ENCODE measurements at regions not wholly inside any gene's neighbourhood (a gene's known extent, or its start where the extent isn't known, plus 50 kb on each side); places are given as distances from the start of the nearest gene placed in this dataset.

GRCh38 chr5:157923765-157924164, 64.8 kb upstream of the CLINT1 start:
- TF ChIP-seq, protein P1, sequence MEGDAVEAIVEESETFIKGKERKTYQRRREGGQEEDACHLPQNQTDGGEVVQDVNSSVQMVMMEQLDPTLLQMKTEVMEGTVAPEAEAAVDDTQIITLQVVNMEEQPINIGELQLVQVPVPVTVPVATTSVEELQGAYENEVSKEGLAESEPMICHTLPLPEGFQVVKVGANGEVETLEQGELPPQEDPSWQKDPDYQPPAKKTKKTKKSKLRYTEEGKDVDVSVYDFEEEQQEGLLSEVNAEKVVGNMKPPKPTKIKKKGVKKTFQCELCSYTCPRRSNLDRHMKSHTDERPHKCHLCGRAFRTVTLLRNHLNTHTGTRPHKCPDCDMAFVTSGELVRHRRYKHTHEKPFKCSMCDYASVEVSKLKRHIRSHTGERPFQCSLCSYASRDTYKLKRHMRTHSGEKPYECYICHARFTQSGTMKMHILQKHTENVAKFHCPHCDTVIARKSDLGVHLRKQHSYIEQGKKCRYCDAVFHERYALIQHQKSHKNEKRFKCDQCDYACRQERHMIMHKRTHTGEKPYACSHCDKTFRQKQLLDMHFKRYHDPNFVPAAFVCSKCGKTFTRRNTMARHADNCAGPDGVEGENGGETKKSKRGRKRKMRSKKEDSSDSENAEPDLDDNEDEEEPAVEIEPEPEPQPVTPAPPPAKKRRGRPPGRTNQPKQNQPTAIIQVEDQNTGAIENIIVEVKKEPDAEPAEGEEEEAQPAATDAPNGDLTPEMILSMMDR (IDR thresholded peaks at IDR 0.05), result no peak
- TF ChIP-seq EP300 (IDR thresholded peaks at IDR 0.05), result no peak
- no peak for TF ChIP-seq POLR2A (IDR thresholded peaks at IDR 0.05; ENCODE audit: low read depth)
- no peak for TF ChIP-seq POLR2AphosphoS5 (IDR thresholded peaks at IDR 0.05)

All from esophagus muscularis mucosa (tissue), 4 donors.